A673 (cell line): ENCODE measurements at regions not wholly inside any gene's neighbourhood (a gene's known extent, or its start where the extent isn't known, plus 50 kb on each side); places are given as distances from the start of the nearest gene placed in this dataset.

Experiments
- CTCF ChIP-seq: fragments of 300-800, 200-600 bp; sonication (generic); conservative IDR thresholded peaks from 2 replicates; pipeline ENCODE4 v1.5.1; 2017; ENCODE audit warnings: low read depth, mild to moderate bottlenecking, antibody characterized with exemption, low read length, moderate library complexity, mixed read lengths
- EZH2 ChIP-seq: fragments of 200-600 bp; sonication (generic); IDR thresholded peaks from 2 replicates; pipeline ENCODE4 v1.6.1; 2017; ENCODE audit warnings: borderline replicate concordance, low read depth, mild to moderate bottlenecking, mixed read lengths, antibody characterized with exemption, low read length; ENCODE audit not compliant: poor library complexity, severe bottlenecking

GRCh38 chr22:49718396-49718795, 109.3 kb downstream of the BRD1 start:
- TF ChIP-seq CTCF: no peak
- TF ChIP-seq EZH2: no peak
